Spleen (tissue), 11 donors: ENCODE measurements at regions not wholly inside any gene's neighbourhood (a gene's known extent, or its start where the extent isn't known, plus 50 kb on each side); places are given as distances from the start of the nearest gene placed in this dataset.

Experiments used
- DNase-seq: peaks from one replicate; pipeline ENCODE4 v3.0.0-alpha.2; 2020
- H3K27ac ChIP-seq, 8 donors: fragments of 200-600 bp; sonication (generic) in 7 of 8; 1 replicate in 4 of 8; 2 replicates in 4 of 8; pipeline versions ENCODE4 v1.5.0 to v1.8.0; 2016 to 2021; ENCODE audit warnings: inconsistent platforms in 4 of 8, mild to moderate bottlenecking in 4 of 8, moderate library complexity in 1 of 8
- H3K27me3 ChIP-seq, 7 donors: fragments of 200-600 bp; sonication (generic) in 6 of 7; replicated peaks in 1 of 7; 1 replicate in 4 of 7; 2 replicates in 3 of 7; pipeline versions ENCODE4 v1.5.0 to v1.8.0; 2016 to 2021; ENCODE audit warnings: inconsistent platforms in 3 of 7, mild to moderate bottlenecking in 1 of 7
- H3K36me3 ChIP-seq, 6 donors: fragments of 200-600 bp; sonication (generic) in 5 of 6; 1 replicate in 4 of 6; 2 replicates in 2 of 6; pipeline versions ENCODE4 v1.5.0 to v1.8.0; 2016 to 2021; ENCODE audit warnings: inconsistent platforms in 2 of 6
- H3K4me1 ChIP-seq, 6 donors: fragments of 200-600 bp; sonication (generic) in 5 of 6; 1 replicate in 3 of 6; 2 replicates in 3 of 6; pipeline versions ENCODE4 v1.5.0 to v1.8.0; 2016 to 2021; ENCODE audit warnings: inconsistent platforms in 3 of 6
- H3K4me3 ChIP-seq, 8 donors: fragments of 200-600 bp; sonication (generic) in 7 of 8; 1 replicate in 4 of 8; 2 replicates in 4 of 8; pipeline versions ENCODE4 v1.5.0 to v1.8.0; 2016 to 2021; ENCODE audit warnings: inconsistent platforms in 4 of 8, mild to moderate bottlenecking in 4 of 8, moderate library complexity in 2 of 8
- H3K9me3 ChIP-seq, 8 donors: fragments of 200-600 bp; sonication (generic) in 7 of 8; 1 replicate in 4 of 8; 2 replicates in 4 of 8; pipeline versions ENCODE4 v1.5.0 to v1.8.0; 2016 to 2021; ENCODE audit warnings: inconsistent platforms in 4 of 8
- POLR2A ChIP-seq, 3 donors: fragments of 450-650 bp; IDR thresholded peaks; one replicate each; pipeline ENCODE4 v1.5.1; 2017; ENCODE audit warnings: antibody characterized with exemption in 3 of 3, mild to moderate bottlenecking in 1 of 3
- POLR2AphosphoS5 ChIP-seq, 3 donors: sonication (generic); formaldehyde crosslinking; IDR thresholded peaks; one replicate each; pipeline ENCODE4 v1.5.1; 2017; ENCODE audit warnings: antibody characterized with exemption in 3 of 3
- WGBS, 5 donors: extraction: QIAGEN DNeasy Blood & Tissue Kit in 3 of 5; methylation state at CpG; one replicate each; pipeline versions ENCODE4 v1.1.5 to v1.1.7; 2013 to 2018; 5-methylcytosine and 5-hydroxymethylcytosine counted together
- intact Hi-C: fragments of 100-400 bp; cut with DNase I; formaldehyde crosslinking; loops from one replicate; pipeline ENCODE4 v1.15.0; 2023; ENCODE audit warnings: low total_unique reads
- TF ChIP-seq, protein P1 (sequence below), 11 experiments: fragments of 200-600 bp in 7 of 11; fragments of 450-650 bp in 4 of 11; sonication (generic) in 4 of 11; IDR thresholded peaks in 8 of 11; conservative IDR thresholded peaks in 3 of 11; 1 replicate in 7 of 11; 2 replicates in 4 of 11; pipeline versions ENCODE4 v1.4.0 to v1.8.0; 2016 to 2021; ENCODE audit warnings: antibody characterized with exemption in 11 of 11, inconsistent platforms in 4 of 11, mild to moderate bottlenecking in 1 of 11
- donor health status: healthy with polysubstance abuse.
- donor health status: DM: no; HTN: no; CAD: no; lungs with moderate emphysema.
- donor health status: DM: no; HTN: no; CAD: no.
- donor health status: Bipolar disorder and iron deficiency.
- donor health status: healthy.
- donor health status: DM: no; HTN: no; CAD: no.
- donor health status: DM: yes; HTN: yes; CAD: no.

DNA sequence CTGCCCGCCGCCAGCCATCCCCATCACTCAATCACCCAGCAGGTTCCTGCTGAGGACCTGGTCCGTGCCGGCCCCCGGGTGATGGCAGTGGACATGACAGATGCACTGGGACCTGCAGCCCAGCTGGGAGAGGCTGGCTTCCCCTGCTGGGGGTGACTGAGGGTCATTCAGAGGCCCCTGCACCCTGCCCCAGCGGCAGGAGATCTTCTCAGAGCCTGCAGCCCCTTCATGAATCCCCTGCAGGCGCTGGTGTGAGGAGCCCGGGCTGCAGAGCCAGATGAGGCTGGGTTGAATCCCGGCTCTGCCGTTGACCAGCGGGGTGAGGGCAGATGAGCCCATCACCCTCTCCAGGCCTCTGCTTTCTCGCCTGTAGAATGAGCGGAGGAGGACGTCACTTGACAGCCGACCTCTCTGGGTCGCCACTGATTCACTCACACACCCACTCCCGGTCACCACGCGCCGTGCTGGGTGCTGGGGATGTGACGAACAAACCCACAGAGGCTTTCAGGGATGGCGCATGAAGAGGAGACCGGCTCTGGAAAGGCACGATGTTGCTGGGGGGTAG is 95.2 kb upstream of the CIBAR2 start:
- intact Hi-C loops: no loop called here
- peak; percentile 60 for DNase-seq
- Histone ChIP-seq H3K4me1 (peaks cover 0 to 67% (median 29%) of the 10 kb centered on the region in 6 donors), H3K4me3 (no peak overlapping the region), H3K27ac (peak overlapping the region in 2 of 8 donors; percentile 13 to 18), H3K36me3 (no peaks in the 10 kb centered on the region), H3K9me3 (peaks cover 0 to 9% (median 0%) of the 10 kb centered on the region in 8 donors), H3K27me3 (peaks cover 0 to 16% (median 0%) of the 10 kb centered on the region in 7 donors)
- 83 to 95% (median 88%) methylated on average over 16 to 24 of the region's 24 CpGs for WGBS, 5 donors
- TF ChIP-seq POLR2AphosphoS5 (IDR thresholded peaks at IDR 0.05) (peak in 1 of 3 donors; percentile 12), POLR2A (IDR thresholded peaks at IDR 0.05) (no peak)
- TF ChIP-seq, protein P1, sequence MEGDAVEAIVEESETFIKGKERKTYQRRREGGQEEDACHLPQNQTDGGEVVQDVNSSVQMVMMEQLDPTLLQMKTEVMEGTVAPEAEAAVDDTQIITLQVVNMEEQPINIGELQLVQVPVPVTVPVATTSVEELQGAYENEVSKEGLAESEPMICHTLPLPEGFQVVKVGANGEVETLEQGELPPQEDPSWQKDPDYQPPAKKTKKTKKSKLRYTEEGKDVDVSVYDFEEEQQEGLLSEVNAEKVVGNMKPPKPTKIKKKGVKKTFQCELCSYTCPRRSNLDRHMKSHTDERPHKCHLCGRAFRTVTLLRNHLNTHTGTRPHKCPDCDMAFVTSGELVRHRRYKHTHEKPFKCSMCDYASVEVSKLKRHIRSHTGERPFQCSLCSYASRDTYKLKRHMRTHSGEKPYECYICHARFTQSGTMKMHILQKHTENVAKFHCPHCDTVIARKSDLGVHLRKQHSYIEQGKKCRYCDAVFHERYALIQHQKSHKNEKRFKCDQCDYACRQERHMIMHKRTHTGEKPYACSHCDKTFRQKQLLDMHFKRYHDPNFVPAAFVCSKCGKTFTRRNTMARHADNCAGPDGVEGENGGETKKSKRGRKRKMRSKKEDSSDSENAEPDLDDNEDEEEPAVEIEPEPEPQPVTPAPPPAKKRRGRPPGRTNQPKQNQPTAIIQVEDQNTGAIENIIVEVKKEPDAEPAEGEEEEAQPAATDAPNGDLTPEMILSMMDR (IDR thresholded peaks at IDR 0.05 in 8 of 11, conservative IDR thresholded peaks at IDR 0.05 in 3 of 11): no peak

- no peak overlapping the region for H3K27ac ChIP-seq
- peaks cover 0 to 67% (median 26%) of the 10 kb centered on the region in 6 donors for H3K4me1 ChIP-seq
- WGBS, 5 donors: 88 to 98% (median 93%) methylated on average over 15 to 17 of the region's 17 CpGs
- peaks cover 0 to 9% (median 0%) of the 10 kb centered on the region in 8 donors for H3K9me3 ChIP-seq
- TF ChIP-seq POLR2A (IDR thresholded peaks at IDR 0.05) (no peak), POLR2AphosphoS5 (IDR thresholded peaks at IDR 0.05) (no peak)
- DNase-seq: no peak
- peaks cover 0 to 16% (median 0%) of the 10 kb centered on the region in 7 donors for H3K27me3 ChIP-seq
- no peaks in the 10 kb centered on the region for H3K36me3 ChIP-seq
- no peak overlapping the region for H3K4me3 ChIP-seq
- intact Hi-C loops: no loop called here
Measured at GRCh38 chr16:85208181-85208580, 95.9 kb upstream of the CIBAR2 start.

DNA sequence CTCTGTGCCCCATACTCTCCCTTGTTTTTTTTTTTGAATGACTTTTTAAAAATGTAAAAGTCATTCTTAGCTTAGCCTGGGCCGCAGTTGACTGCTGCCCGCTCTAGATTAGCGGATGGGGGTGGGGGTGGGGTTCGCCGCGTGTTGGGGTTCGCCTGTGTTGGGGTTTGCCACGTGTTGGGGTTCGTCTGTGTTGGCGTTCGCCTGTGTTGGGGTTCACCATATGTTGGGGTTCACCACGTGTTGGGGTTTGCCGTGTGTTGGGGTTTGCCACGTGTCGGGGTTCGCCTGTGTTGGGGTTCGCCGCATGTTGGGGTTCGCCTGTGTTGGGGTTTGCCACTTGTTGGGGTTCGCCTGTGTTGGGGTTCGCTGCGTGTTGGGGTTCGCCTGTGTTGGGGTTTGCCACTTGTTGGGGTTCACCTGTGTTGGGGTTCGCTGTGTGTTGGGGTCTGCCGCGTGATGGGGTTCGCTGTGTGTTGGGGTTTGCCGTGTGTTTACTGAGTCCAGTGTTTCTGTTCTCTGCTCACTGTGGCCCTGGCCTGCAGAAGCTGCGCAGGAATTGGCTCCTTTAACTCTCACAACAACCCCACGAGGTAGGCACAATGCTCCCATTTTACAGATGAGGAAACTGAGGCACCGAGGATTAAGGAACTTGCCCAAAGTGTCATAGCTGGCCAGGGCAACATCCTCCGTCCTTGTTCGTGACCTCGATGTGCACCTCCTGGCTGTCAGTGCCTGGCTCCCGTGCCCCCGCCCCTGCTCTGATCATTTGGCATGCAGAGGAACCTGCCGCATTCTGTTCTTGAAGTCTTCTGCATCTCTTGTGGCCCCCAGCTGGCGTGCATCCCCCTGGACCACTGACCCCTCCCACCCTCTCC is 96.6 kb upstream of the CIBAR2 start:
- Histone ChIP-seq H3K4me3 (no peak overlapping the region), H3K9me3 (peaks cover 0 to 9% (median 0%) of the 10 kb centered on the region in 8 donors), H3K27ac (no peak overlapping the region), H3K4me1 (peaks cover 0 to 66% (median 24%) of the 10 kb centered on the region in 6 donors), H3K36me3 (no peaks in the 10 kb centered on the region), H3K27me3 (peaks cover 0 to 16% (median 0%) of the 10 kb centered on the region in 7 donors)
- TF ChIP-seq, protein P1 (IDR thresholded peaks at IDR 0.05 in 8 of 11, conservative IDR thresholded peaks at IDR 0.05 in 3 of 11): no peak
- TF ChIP-seq POLR2A (IDR thresholded peaks at IDR 0.05) (no peak), POLR2AphosphoS5 (IDR thresholded peaks at IDR 0.05) (no peak)
- DNase-seq: no peak
- intact Hi-C loops: no loop called here
- WGBS, 5 donors: 90 to 94% (median 90%) methylated on average over 37 to 38 of the region's 38 CpGs

DNA sequence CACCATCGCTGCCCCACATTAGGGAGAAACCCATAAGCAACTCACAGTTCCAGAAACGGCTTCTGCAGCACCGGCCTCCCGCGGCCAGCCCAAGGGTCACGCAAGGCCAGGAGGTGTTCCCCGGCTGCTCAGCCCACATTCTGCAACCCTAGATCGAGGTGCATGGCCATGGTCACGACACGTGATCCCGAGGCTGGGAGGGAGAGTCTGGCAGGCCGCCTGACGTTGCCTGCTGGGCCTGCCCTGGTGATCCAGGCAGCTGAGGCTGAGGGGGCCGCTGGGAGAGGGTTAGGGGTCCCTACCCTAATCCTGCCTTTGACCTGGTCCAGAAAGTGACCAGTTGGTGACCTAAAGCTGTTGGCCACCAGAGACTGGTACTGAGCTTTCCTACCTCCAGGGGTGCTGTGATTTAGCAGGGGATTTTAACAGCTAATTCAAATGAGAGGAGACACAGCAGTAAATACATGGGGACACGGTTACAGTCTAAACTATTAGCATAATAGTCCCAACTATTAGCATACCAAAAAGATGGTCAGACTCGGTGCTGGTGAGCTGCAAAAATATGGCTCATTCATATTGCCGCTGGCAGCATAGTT is 97.4 kb upstream of the CIBAR2 start:
- WGBS, 5 donors: 67 to 94% (median 82%) methylated on average over 16 to 17 of the region's 17 CpGs
- no peak for DNase-seq

More for the DNA sequence above, 97.4 kb upstream of the CIBAR2 start:
- peaks cover 0 to 16% (median 0%) of the 10 kb centered on the region in 7 donors for H3K27me3 ChIP-seq
- H3K36me3 ChIP-seq: no peaks in the 10 kb centered on the region
- H3K27ac ChIP-seq: no peak overlapping the region
- TF ChIP-seq POLR2A (IDR thresholded peaks at IDR 0.05) (no peak), POLR2AphosphoS5 (IDR thresholded peaks at IDR 0.05) (no peak)
- H3K4me3 ChIP-seq: no peak overlapping the region
- H3K4me1 ChIP-seq: peaks cover 0 to 71% (median 28%) of the 10 kb centered on the region in 6 donors
- intact Hi-C loops: no loop called here
- H3K9me3 ChIP-seq: peaks cover 0 to 9% (median 0%) of the 10 kb centered on the region in 8 donors
